ENCODE measurements at regions not wholly inside any gene's neighbourhood (a gene's known extent, or its start where the extent isn't known, plus 50 kb on each side); places are given as distances from the start of the nearest gene placed in this dataset.

GRCh38 chr6:14674867-14675648 lies 557.5 kb downstream of the CD83 start:
- H3K9me3 ChIP-seq (ENCODE audit: control insufficient read depth, low read length, poor library complexity, severe bottlenecking), result no peaks in the 10 kb centered on the region
- no peak overlapping the region for H3K27ac Mint-ChIP-seq
- no peaks in the 10 kb centered on the region for H3K27me3 Mint-ChIP-seq
- no peak overlapping the region for H3K4me3 Mint-ChIP-seq
- DNase-seq (no peak), ATAC-seq (no peak)
- peaks cover 11% of the 10 kb centered on the region for H3K4me1 Mint-ChIP-seq
- no peaks in the 10 kb centered on the region for H3K36me3 Mint-ChIP-seq (ENCODE audit: low read depth)

DNA sequence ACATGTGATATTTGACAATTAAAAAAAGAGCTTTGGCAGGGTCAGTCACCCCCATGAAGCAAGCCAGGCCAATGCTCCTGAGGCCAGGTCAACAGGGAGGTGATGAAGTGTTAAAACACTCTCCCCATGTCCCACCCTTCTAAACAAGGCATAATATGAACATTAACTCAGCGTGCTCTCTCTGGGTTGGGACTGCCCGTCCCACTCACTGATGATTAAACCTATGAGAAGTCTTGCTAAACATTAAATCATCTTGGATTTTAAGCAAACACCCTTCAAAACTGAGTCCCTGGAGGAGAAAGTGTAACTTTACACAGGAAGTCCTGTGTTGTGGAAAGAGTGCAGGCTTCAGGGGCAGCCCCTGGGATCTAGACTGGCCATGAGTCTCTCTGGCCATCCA lies 558.5 kb downstream of the CD83 start:
- Mint-ChIP-seq H3K27ac (no peak overlapping the region), H3K4me1 (peaks cover 9% of the 10 kb centered on the region), H3K36me3 (ENCODE audit: low read depth) (no peaks in the 10 kb centered on the region), H3K27me3 (no peaks in the 10 kb centered on the region), H3K4me3 (no peak overlapping the region)
- ATAC-seq, result no peak
- no peak for DNase-seq
- H3K9me3 ChIP-seq (ENCODE audit: control insufficient read depth, low read length, poor library complexity, severe bottlenecking), result no peaks in the 10 kb centered on the region

- H3K36me3 Mint-ChIP-seq (ENCODE audit: low read depth), result no peaks in the 10 kb centered on the region
- DNase-seq (no peak), ATAC-seq (no peak)
- H3K27me3 Mint-ChIP-seq, result no peaks in the 10 kb centered on the region
- no peak overlapping the region for H3K4me3 Mint-ChIP-seq
- H3K4me1 Mint-ChIP-seq, result peaks cover 7% of the 10 kb centered on the region
- no peaks in the 10 kb centered on the region for H3K9me3 ChIP-seq (ENCODE audit: control insufficient read depth, low read length, poor library complexity, severe bottlenecking)
- H3K27ac Mint-ChIP-seq, result peak overlapping the region; percentile 6
These were observed 559.6 kb downstream of the CD83 start for GRCh38 chr6:14676977-14677781.

GRCh38 chr6:14681699-14682487 lies 564.0 kb upstream of the JARID2 start:
- H3K4me3 Mint-ChIP-seq, result no peak overlapping the region
- H3K27me3 Mint-ChIP-seq, result no peaks in the 10 kb centered on the region
- H3K27ac Mint-ChIP-seq, result no peak overlapping the region
- H3K4me1 Mint-ChIP-seq, result no peaks in the 10 kb centered on the region
- H3K36me3 Mint-ChIP-seq (ENCODE audit: low read depth), result no peaks in the 10 kb centered on the region
- no peaks in the 10 kb centered on the region for H3K9me3 ChIP-seq (ENCODE audit: control insufficient read depth, low read length, poor library complexity, severe bottlenecking)
- no peak for DNase-seq
- no peak for ATAC-seq

GRCh38 chr6:14682812-14683211 lies 563.1 kb upstream of the JARID2 start:
- no peaks in the 10 kb centered on the region for H3K27me3 Mint-ChIP-seq
- no peak for ATAC-seq
- no peak overlapping the region for H3K27ac Mint-ChIP-seq
- H3K9me3 ChIP-seq (ENCODE audit: control insufficient read depth, low read length, poor library complexity, severe bottlenecking), result no peaks in the 10 kb centered on the region
- DNase-seq, result no peak
- no peaks in the 10 kb centered on the region for H3K4me1 Mint-ChIP-seq
- H3K36me3 Mint-ChIP-seq (ENCODE audit: low read depth), result no peaks in the 10 kb centered on the region
- H3K4me3 Mint-ChIP-seq, result no peak overlapping the region

- H3K9me3 ChIP-seq (ENCODE audit: control insufficient read depth, low read length, poor library complexity, severe bottlenecking), result no peaks in the 10 kb centered on the region
- no peaks in the 10 kb centered on the region for H3K27me3 Mint-ChIP-seq
- ATAC-seq (no peak), DNase-seq (no peak)
- no peaks in the 10 kb centered on the region for H3K4me1 Mint-ChIP-seq
- H3K27ac Mint-ChIP-seq, result no peak overlapping the region
- H3K36me3 Mint-ChIP-seq (ENCODE audit: low read depth), result no peaks in the 10 kb centered on the region
- H3K4me3 Mint-ChIP-seq, result no peak overlapping the region
These were observed 556.2 kb upstream of the JARID2 start for GRCh38 chr6:14689639-14690038.

GRCh38 chr6:14690120-14691056 lies 555.5 kb upstream of the JARID2 start:
- Mint-ChIP-seq H3K4me3 (no peak overlapping the region), H3K27ac (no peak overlapping the region), H3K36me3 (ENCODE audit: low read depth) (no peaks in the 10 kb centered on the region), H3K4me1 (no peaks in the 10 kb centered on the region), H3K27me3 (peaks cover under 1% of the 10 kb centered on the region)
- no peak for ATAC-seq
- DNase-seq, result no peak
- no peaks in the 10 kb centered on the region for H3K9me3 ChIP-seq (ENCODE audit: control insufficient read depth, low read length, poor library complexity, severe bottlenecking)

- no peak for DNase-seq
- ATAC-seq, result no peak
These were observed 553.7 kb upstream of the JARID2 start for GRCh38 chr6:14692208-14692607.

GRCh38 chr6:14693301-14694192 lies 552.3 kb upstream of the JARID2 start:
- ATAC-seq (no peak), DNase-seq (no peak)
- Mint-ChIP-seq H3K36me3 (ENCODE audit: low read depth) (peaks cover 4% of the 10 kb centered on the region), H3K27me3 (peaks cover 6% of the 10 kb centered on the region), H3K4me1 (no peaks in the 10 kb centered on the region), H3K4me3 (no peak overlapping the region), H3K27ac (no peak overlapping the region)
- no peaks in the 10 kb centered on the region for H3K9me3 ChIP-seq (ENCODE audit: control insufficient read depth, low read length, poor library complexity, severe bottlenecking)

More at GRCh38 chr6:14692208-14692607, 553.7 kb upstream of the JARID2 start:
- peaks cover 6% of the 10 kb centered on the region for H3K27me3 Mint-ChIP-seq
- no peak overlapping the region for H3K27ac Mint-ChIP-seq
- no peaks in the 10 kb centered on the region for H3K9me3 ChIP-seq (ENCODE audit: control insufficient read depth, low read length, poor library complexity, severe bottlenecking)
- H3K36me3 Mint-ChIP-seq (ENCODE audit: low read depth), result peaks cover 4% of the 10 kb centered on the region
- no peaks in the 10 kb centered on the region for H3K4me1 Mint-ChIP-seq
- no peak overlapping the region for H3K4me3 Mint-ChIP-seq

GRCh38 chr6:14694308-14694707 lies 551.6 kb upstream of the JARID2 start:
- no peaks in the 10 kb centered on the region for H3K9me3 ChIP-seq (ENCODE audit: control insufficient read depth, low read length, poor library complexity, severe bottlenecking)
- ATAC-seq (no peak), DNase-seq (no peak)
- H3K36me3 Mint-ChIP-seq (ENCODE audit: low read depth), result peaks cover 4% of the 10 kb centered on the region
- peaks cover 6% of the 10 kb centered on the region for H3K27me3 Mint-ChIP-seq
- H3K4me3 Mint-ChIP-seq, result no peak overlapping the region
- H3K4me1 Mint-ChIP-seq, result no peaks in the 10 kb centered on the region
- no peak overlapping the region for H3K27ac Mint-ChIP-seq

DNA sequence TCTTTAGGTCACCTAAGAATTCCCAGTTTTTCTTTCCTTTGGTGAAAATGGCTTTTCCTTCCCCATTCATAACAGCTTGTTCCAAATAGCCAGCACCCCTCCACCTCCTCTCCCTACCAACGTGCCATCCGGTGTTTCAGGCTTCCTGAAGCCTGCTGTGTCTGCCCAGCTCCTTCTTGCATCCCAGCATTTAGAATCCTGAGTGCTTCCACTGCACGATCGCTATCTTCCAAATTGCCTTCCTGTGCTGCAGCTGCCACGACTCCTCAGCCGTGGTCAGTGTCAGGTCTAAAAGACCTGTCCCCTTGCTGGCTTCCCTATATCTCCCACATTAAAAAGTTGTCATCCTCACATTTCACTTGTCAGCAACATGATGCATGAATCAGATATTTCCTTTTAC lies 550.3 kb upstream of the JARID2 start:
- no peak overlapping the region for H3K27ac Mint-ChIP-seq
- ATAC-seq (no peak), DNase-seq (no peak)
- no peaks in the 10 kb centered on the region for H3K4me1 Mint-ChIP-seq
- peaks cover 6% of the 10 kb centered on the region for H3K27me3 Mint-ChIP-seq
- no peaks in the 10 kb centered on the region for H3K9me3 ChIP-seq (ENCODE audit: control insufficient read depth, low read length, poor library complexity, severe bottlenecking)
- H3K36me3 Mint-ChIP-seq (ENCODE audit: low read depth), result peaks cover 4% of the 10 kb centered on the region
- peak overlapping the region; percentile 1 for H3K4me3 Mint-ChIP-seq

DNA sequence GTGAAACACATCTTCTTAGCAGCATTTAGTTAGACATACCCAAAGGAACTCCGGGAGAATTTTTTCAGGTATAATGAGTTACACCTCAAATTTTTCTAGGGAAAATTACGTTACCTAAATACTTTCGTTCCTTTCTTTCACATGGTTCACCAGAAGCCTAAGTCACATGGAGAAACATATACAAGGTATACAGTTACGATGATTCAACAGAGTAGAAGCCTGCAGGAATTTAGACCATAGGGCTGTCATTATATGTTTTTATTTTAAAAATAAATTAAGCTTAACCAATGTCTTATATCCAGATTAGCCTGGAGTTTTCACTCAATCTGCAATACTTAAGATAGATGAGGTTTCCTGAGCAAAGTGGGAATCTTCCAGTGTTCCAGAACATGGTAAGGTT lies 549.5 kb upstream of the JARID2 start:
- no peaks in the 10 kb centered on the region for H3K4me1 Mint-ChIP-seq
- no peak for DNase-seq
- H3K27ac Mint-ChIP-seq, result no peak overlapping the region
- H3K4me3 Mint-ChIP-seq, result no peak overlapping the region
- ATAC-seq, result no peak
- peaks cover 6% of the 10 kb centered on the region for H3K27me3 Mint-ChIP-seq
- peaks cover 4% of the 10 kb centered on the region for H3K36me3 Mint-ChIP-seq (ENCODE audit: low read depth)
- no peaks in the 10 kb centered on the region for H3K9me3 ChIP-seq (ENCODE audit: control insufficient read depth, low read length, poor library complexity, severe bottlenecking)
